RWPE2 (cell line): ENCODE measurements at regions not wholly inside any gene's neighbourhood (a gene's known extent, or its start where the extent isn't known, plus 50 kb on each side); places are given as distances from the start of the nearest gene placed in this dataset.

Source experiments
- ATAC-seq: fragments of 200-7000 bp; cut with Tn5 transposase; 3 replicates; pipeline ENCODE4 v1.9.1; 2021; ENCODE audit warnings: low read depth
- DNase-seq: peaks from one replicate; pipeline ENCODE4 v3.0.0-alpha.2; 2020; ENCODE audit warnings: low spot score
- H3K27ac ChIP-seq: fragments of 450-650 bp; 2 replicates; pipeline ENCODE4 v1.5.1; 2017; ENCODE audit warnings: mild to moderate bottlenecking; ENCODE audit not compliant: poor library complexity, severe bottlenecking
- H3K27me3 ChIP-seq: fragments of 250-450 bp; sonication (Bioruptor Pico); 2 replicates; pipeline ENCODE4 v1.5.1; 2021; ENCODE audit warnings: mild to moderate bottlenecking, moderate library complexity; ENCODE audit not compliant: insufficient read depth, poor library complexity, severe bottlenecking
- H3K36me3 ChIP-seq: fragments of 250-450 bp; sonication (Bioruptor Pico); 2 replicates; pipeline ENCODE4 v1.5.1; 2020; ENCODE audit warnings: low read depth, mild to moderate bottlenecking, moderate library complexity
- H3K4me1 ChIP-seq: fragments of 250-450 bp; sonication (Bioruptor Pico); 2 replicates; pipeline ENCODE4 v1.5.1; 2021; ENCODE audit warnings: mild to moderate bottlenecking, moderate library complexity; ENCODE audit not compliant: insufficient read depth, poor library complexity, severe bottlenecking
- H3K4me3 ChIP-seq: fragments of 250-450 bp; sonication (Bioruptor Pico); 2 replicates; pipeline ENCODE4 v1.5.1; 2021; ENCODE audit warnings: mild to moderate bottlenecking, moderate library complexity; ENCODE audit not compliant: severe bottlenecking
- H3K9me3 ChIP-seq: fragments of 250-450 bp; sonication (Bioruptor Pico); 2 replicates; pipeline ENCODE4 v1.5.1; 2021; ENCODE audit warnings: mild to moderate bottlenecking, moderate library complexity; ENCODE audit not compliant: severe bottlenecking
- TF ChIP-seq, protein P1 (sequence below): fragments of 450-650 bp; IDR thresholded peaks from one replicate; pipeline ENCODE4 v1.5.1; 2017; ENCODE audit warnings: mild to moderate bottlenecking, moderate library complexity; ENCODE audit not compliant: poor library complexity, severe bottlenecking

DNA sequence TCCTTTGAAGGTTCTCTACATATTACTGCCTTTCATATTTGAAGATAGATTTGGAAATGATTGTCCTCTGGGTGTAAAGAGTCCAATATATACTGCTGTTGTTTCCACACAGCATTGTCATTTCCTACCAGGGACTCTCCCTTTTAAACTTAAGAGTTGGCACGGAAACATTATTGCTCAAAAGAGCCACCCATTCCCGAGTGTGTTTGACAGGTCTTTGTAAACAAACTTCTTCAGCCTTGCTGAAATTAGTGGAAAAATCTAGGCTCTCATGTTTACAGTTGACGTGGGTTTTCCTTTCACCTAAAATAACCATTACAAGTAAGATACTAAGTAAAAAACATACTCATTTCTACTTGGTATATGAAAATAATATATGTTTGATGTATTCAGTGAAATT lies 111.4 kb upstream of the LIMCH1 start:
- ATAC-seq, result no peak
- TF ChIP-seq, protein P1, sequence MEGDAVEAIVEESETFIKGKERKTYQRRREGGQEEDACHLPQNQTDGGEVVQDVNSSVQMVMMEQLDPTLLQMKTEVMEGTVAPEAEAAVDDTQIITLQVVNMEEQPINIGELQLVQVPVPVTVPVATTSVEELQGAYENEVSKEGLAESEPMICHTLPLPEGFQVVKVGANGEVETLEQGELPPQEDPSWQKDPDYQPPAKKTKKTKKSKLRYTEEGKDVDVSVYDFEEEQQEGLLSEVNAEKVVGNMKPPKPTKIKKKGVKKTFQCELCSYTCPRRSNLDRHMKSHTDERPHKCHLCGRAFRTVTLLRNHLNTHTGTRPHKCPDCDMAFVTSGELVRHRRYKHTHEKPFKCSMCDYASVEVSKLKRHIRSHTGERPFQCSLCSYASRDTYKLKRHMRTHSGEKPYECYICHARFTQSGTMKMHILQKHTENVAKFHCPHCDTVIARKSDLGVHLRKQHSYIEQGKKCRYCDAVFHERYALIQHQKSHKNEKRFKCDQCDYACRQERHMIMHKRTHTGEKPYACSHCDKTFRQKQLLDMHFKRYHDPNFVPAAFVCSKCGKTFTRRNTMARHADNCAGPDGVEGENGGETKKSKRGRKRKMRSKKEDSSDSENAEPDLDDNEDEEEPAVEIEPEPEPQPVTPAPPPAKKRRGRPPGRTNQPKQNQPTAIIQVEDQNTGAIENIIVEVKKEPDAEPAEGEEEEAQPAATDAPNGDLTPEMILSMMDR, result no peak
- no peak for DNase-seq

DNA sequence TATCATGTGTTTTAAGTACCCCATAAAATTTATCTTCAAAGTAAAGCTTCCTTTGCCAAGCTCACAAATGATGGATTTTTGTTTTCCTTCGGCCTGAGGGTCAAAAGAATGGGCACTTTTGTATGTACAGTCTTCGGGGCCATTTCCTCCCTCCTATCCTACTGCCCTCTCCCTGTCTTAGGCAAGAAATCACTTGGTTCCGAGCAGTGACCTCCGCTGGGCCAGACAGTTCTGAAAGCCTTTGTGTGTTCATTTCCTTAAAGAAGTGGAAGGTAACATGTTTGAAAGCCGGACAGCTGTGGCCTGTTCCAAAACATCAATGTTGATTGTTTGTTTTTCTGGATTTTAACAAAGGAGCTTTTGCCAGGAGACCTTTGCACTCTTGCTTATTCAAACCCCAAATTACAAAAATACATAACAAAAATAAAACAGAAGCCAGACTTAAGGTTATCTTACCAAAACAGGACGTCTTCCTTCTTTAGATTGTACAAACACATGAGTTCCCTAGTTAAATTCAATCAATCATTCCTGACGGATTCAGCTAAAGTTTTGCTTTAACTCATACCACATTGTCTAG lies 110.6 kb upstream of the LIMCH1 start:
- H3K4me1 ChIP-seq, result peaks cover 6% of the 10 kb centered on the region
- H3K9me3 ChIP-seq, result no peaks in the 10 kb centered on the region
- DNase-seq (no peak), ATAC-seq (no peak)
- no peak overlapping the region for H3K27ac ChIP-seq
- TF ChIP-seq, protein P1, result no peak
- H3K4me3 ChIP-seq, result no peak overlapping the region
- H3K27me3 ChIP-seq, result no peaks in the 10 kb centered on the region
- H3K36me3 ChIP-seq, result no peaks in the 10 kb centered on the region

More for the DNA sequence above, 111.4 kb upstream of the LIMCH1 start:
- H3K27ac ChIP-seq, result no peak overlapping the region
- no peaks in the 10 kb centered on the region for H3K36me3 ChIP-seq
- H3K4me1 ChIP-seq, result no peaks in the 10 kb centered on the region
- H3K27me3 ChIP-seq, result no peaks in the 10 kb centered on the region
- H3K4me3 ChIP-seq, result no peak overlapping the region
- no peaks in the 10 kb centered on the region for H3K9me3 ChIP-seq

DNA sequence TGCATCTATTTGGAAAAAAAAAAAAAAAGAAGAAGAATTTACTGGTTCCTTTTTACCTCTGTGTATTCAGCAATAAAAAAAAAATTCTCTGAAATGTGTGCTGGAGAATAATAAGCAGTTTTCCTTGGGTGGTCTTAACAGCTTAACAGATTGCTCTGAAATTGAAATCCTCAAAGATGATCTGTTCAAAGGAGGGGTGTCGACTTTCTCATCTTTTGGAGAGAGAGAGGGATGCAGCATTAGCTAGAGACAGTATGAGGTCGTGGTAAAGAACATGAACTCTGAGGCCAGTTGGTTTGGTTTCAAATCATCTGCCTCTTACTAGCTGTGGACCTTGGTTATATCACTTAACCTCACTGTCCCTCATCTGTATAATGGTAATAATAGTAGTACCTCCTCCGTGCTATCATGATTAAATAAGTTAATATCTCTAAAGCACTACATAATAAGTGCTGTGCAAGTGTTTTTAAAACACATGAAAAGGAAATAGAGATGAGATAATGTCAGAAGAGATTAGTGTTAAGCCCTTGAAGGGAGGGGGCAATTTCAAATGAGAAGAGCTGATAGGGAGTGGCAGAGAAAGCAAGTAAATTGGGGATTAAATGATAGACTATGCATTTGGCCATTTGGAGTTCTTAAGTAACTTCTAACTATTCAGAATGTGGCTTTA lies 109.9 kb upstream of the LIMCH1 start:
- H3K27ac ChIP-seq, result no peak overlapping the region
- no peak overlapping the region for H3K4me3 ChIP-seq
- ATAC-seq (no peak), DNase-seq (no peak)
- H3K36me3 ChIP-seq, result no peaks in the 10 kb centered on the region
- no peaks in the 10 kb centered on the region for H3K27me3 ChIP-seq
- peaks cover 11% of the 10 kb centered on the region for H3K4me1 ChIP-seq
- H3K9me3 ChIP-seq, result no peaks in the 10 kb centered on the region
- TF ChIP-seq, protein P1, result no peak

DNA sequence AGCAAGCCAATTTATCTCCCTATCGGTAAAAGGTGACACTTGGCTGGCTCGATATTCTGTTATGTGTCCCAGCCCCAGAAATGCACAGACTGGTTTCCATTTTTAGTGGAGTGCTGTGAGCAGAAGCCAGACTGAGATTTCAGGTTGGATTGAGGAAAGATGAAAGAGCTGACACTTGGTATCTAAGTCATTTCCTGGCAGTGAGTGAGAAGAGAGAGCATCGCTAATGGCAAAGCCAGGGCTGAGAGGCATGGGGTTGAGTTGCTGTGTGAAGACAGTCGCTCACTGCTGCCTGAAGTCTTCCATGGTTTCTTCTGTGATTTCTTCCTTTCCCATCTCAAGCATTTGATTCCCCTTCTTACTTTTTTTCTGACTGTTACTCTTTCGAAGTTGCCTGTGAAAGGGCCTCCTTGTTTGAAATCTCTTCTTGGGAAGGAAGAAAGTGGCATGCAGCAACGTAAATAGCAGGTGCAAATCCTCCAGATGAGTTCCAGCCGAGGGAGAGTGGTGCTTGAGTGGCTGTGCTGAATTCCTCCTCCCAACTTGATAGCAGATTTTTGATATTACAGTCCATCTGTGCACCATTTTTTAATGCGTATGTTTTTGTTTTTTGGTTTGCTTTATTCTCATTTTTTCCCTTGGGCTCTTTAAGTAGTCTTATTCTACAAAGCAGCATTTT lies 109.2 kb upstream of the LIMCH1 start:
- H3K4me1 ChIP-seq, result peaks cover 18% of the 10 kb centered on the region
- no peak overlapping the region for H3K4me3 ChIP-seq
- H3K27me3 ChIP-seq, result no peaks in the 10 kb centered on the region
- no peak overlapping the region for H3K27ac ChIP-seq
- H3K9me3 ChIP-seq, result no peaks in the 10 kb centered on the region
- DNase-seq, result no peak
- no peak for ATAC-seq
- TF ChIP-seq, protein P1, result no peak
- no peaks in the 10 kb centered on the region for H3K36me3 ChIP-seq
